Fibroblast of lung (primary cell): ENCODE measurements at regions not wholly inside any gene's neighbourhood (a gene's known extent, or its start where the extent isn't known, plus 50 kb on each side); places are given as distances from the start of the nearest gene placed in this dataset.
"Not testable (repeated sequence)": the region's sequence is repeated elsewhere in the genome, so short reads cannot be mapped to it uniquely, and the experiment has no call there.

Experiments used
- DNase-seq, 2 donors: peaks; one replicate each; pipeline versions ENCODE4 v3.0.0 to v3.0.0-alpha.2; 2010; ENCODE audit warnings: low read depth in 2 of 2
- H2AFZ ChIP-seq: 2 replicates; pipeline ENCODE4 v1.5.1; 2012; ENCODE audit warnings: low read length, control low read depth, inconsistent platforms
- H3K27ac ChIP-seq: 2 replicates; pipeline ENCODE4 v1.5.1; 2011; ENCODE audit warnings: low read length, control low read depth; ENCODE audit not compliant: insufficient read depth
- H3K27me3 ChIP-seq: 2 replicates; pipeline ENCODE4 v1.5.1; 2011; ENCODE audit warnings: mild to moderate bottlenecking, low read length; ENCODE audit not compliant: control insufficient read depth, insufficient read depth
- H3K36me3 ChIP-seq: 2 replicates; pipeline ENCODE4 v1.5.1; 2011; ENCODE audit warnings: low read length; ENCODE audit not compliant: control insufficient read depth, insufficient read depth
- H3K4me1 ChIP-seq: 2 replicates; pipeline ENCODE4 v1.5.1; 2011; ENCODE audit warnings: low read length; ENCODE audit not compliant: control insufficient read depth, insufficient read depth; ENCODE audit errors: extremely low read depth
- H3K4me2 ChIP-seq: 2 replicates; pipeline ENCODE4 v1.5.1; 2011; ENCODE audit warnings: low read length, control low read depth; ENCODE audit not compliant: insufficient read depth; ENCODE audit errors: extremely low read depth
- H3K4me3 ChIP-seq, 4 experiments: fragments of 200-600 bp in 1 of 4; sonication (generic) in 1 of 4; replicated peaks in 1 of 4; 2 replicates each; pipeline ENCODE4 v1.5.1; 2011 to 2016; ENCODE audit warnings: low read length in 4 of 4, low read depth in 3 of 4, mild to moderate bottlenecking in 3 of 4, control low read depth in 2 of 4, inconsistent platforms in 1 of 4, mixed read lengths in 1 of 4; ENCODE audit not compliant: insufficient read depth in 1 of 4; ENCODE audit errors: control extremely low read depth in 1 of 4
- H3K79me2 ChIP-seq: 2 replicates; pipeline ENCODE4 v1.5.1; 2012; ENCODE audit warnings: mild to moderate bottlenecking, low read length, inconsistent platforms; ENCODE audit not compliant: control insufficient read depth, insufficient read depth
- H3K9ac ChIP-seq: 2 replicates; pipeline ENCODE4 v1.5.1; 2011; ENCODE audit warnings: mild to moderate bottlenecking, low read length, control low read depth; ENCODE audit not compliant: insufficient read depth
- H3K9me3 ChIP-seq: 2 replicates; pipeline ENCODE4 v1.5.1; 2012; ENCODE audit warnings: low read depth, low read length; ENCODE audit not compliant: control insufficient read depth, insufficient read depth
- H4K20me1 ChIP-seq: 2 replicates; pipeline ENCODE4 v1.5.1; 2011; ENCODE audit warnings: low read length; ENCODE audit not compliant: control insufficient read depth, insufficient read depth; ENCODE audit errors: extremely low read depth
- EZH2 ChIP-seq: IDR thresholded peaks from 2 replicates; pipeline ENCODE4 v1.5.1; 2012; ENCODE audit warnings: low read length, control low read depth, mild to moderate bottlenecking; ENCODE audit errors: missing control alignments
- TF ChIP-seq, protein P1 (sequence below), 2 donors: IDR thresholded peaks in 1 of 2; conservative IDR thresholded peaks in 1 of 2; 1 replicate in 1 of 2; 2 replicates in 1 of 2; pipeline ENCODE4 v1.5.1; 2011 to 2012; ENCODE audit warnings: low read length in 2 of 2, control low read depth in 1 of 2, inconsistent platforms in 1 of 2, low read depth in 1 of 2, mild to moderate bottlenecking in 1 of 2

DNA sequence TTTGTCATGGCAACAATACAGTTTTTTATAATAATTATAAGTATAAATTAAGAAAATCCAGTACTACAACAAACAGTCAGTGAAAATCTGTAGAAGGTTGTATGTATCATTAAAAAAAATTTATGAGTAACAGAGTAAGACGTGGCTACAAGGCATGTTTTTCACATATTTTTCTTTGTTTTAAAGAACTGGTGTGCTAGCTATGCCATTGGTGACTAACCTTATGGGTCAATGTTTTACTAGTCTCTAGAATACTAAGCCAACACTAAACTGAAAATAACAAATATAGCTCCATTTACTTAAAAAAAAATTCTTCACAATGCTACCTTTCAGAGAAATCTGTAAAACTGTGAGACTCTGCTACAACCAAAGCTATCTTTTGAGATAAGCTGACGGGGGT is 261.5 kb downstream of the ADGRL2 start:
- H3K9me3 ChIP-seq, result no peaks in the 10 kb centered on the region
- TF ChIP-seq EZH2, result no peak
- TF ChIP-seq, protein P1, sequence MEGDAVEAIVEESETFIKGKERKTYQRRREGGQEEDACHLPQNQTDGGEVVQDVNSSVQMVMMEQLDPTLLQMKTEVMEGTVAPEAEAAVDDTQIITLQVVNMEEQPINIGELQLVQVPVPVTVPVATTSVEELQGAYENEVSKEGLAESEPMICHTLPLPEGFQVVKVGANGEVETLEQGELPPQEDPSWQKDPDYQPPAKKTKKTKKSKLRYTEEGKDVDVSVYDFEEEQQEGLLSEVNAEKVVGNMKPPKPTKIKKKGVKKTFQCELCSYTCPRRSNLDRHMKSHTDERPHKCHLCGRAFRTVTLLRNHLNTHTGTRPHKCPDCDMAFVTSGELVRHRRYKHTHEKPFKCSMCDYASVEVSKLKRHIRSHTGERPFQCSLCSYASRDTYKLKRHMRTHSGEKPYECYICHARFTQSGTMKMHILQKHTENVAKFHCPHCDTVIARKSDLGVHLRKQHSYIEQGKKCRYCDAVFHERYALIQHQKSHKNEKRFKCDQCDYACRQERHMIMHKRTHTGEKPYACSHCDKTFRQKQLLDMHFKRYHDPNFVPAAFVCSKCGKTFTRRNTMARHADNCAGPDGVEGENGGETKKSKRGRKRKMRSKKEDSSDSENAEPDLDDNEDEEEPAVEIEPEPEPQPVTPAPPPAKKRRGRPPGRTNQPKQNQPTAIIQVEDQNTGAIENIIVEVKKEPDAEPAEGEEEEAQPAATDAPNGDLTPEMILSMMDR (conservative IDR thresholded peaks at IDR 0.05 in 1 of 2, IDR thresholded peaks at IDR 0.05 in 1 of 2; ENCODE audit: low read depth in 1 of 2, low read length in 2 of 2), result no peak
- H3K27ac ChIP-seq, result no peak overlapping the region
- no peaks in the 10 kb centered on the region for H4K20me1 ChIP-seq
- H3K4me2 ChIP-seq, result no peak overlapping the region
- H3K9ac ChIP-seq, result no peak overlapping the region
- no peaks in the 10 kb centered on the region for H3K27me3 ChIP-seq
- H2AFZ ChIP-seq, result no peak overlapping the region
- H3K36me3 ChIP-seq, result no peaks in the 10 kb centered on the region
- H3K79me2 ChIP-seq, result no peaks in the 10 kb centered on the region
- no peak for DNase-seq
- no peak overlapping the region for H3K4me3 ChIP-seq
- no peaks in the 10 kb centered on the region for H3K4me1 ChIP-seq

DNA sequence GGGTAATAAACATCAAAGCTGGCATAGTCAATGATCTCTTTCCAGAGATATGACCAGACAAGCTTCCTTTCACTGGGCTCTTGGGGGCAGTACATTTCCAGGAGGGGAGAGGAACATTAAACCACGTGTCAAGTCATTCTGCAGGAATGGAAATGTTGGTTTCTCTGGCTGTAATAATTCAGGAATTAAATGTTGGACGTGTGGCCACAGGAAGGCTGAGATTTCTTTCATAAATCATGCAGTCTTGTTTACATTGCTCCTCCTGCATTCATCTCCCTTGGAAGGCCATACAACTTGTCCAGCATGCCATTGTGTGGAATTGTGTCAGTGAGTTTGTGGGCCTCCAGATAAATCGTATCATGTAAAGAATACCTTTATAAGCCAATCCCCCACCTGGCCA is 259.2 kb downstream of the ADGRL2 start:
- Histone ChIP-seq H3K36me3 (no peaks in the 10 kb centered on the region), H3K9ac (no peak overlapping the region), H4K20me1 (no peaks in the 10 kb centered on the region), H3K4me2 (no peak overlapping the region), H3K4me3 (no peak overlapping the region), H3K4me1 (no peaks in the 10 kb centered on the region), H3K9me3 (no peaks in the 10 kb centered on the region), H2AFZ (no peak overlapping the region), H3K27me3 (no peaks in the 10 kb centered on the region), H3K79me2 (no peaks in the 10 kb centered on the region), H3K27ac (no peak overlapping the region)
- TF ChIP-seq, protein P1 (conservative IDR thresholded peaks at IDR 0.05 in 1 of 2, IDR thresholded peaks at IDR 0.05 in 1 of 2; ENCODE audit: low read depth in 1 of 2, low read length in 2 of 2), result no peak
- TF ChIP-seq EZH2, result no peak
- peak; percentile 12 to 35 for DNase-seq

DNA sequence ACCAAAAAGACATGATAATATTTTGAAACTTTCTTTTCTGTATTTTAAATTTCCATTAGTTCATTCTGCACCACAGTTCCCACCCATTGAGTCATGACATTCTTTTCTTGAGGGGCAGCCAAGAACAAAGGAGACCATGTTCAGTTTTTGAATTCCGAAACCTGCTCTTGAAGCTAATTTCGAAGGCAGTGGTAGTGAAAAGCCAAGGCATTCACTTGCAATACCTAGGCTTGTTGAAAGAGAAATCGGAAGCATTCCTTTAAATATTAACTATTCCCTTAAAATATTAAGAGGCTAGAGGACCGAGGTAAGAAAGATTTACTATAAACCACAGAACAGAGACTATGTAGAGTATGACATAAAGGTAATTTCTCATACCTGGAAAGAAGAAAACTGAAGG is 256.3 kb downstream of the ADGRL2 start:
- Histone ChIP-seq H3K27me3 (no peaks in the 10 kb centered on the region), H3K4me3 (no peak overlapping the region), H2AFZ (no peak overlapping the region), H4K20me1 (no peaks in the 10 kb centered on the region), H3K4me1 (no peaks in the 10 kb centered on the region), H3K9me3 (no peaks in the 10 kb centered on the region), H3K9ac (no peak overlapping the region), H3K36me3 (no peaks in the 10 kb centered on the region), H3K79me2 (no peaks in the 10 kb centered on the region), H3K4me2 (no peak overlapping the region), H3K27ac (no peak overlapping the region)
- TF ChIP-seq, protein P1 (conservative IDR thresholded peaks at IDR 0.05 in 1 of 2, IDR thresholded peaks at IDR 0.05 in 1 of 2; ENCODE audit: low read depth in 1 of 2, low read length in 2 of 2), result no peak
- TF ChIP-seq EZH2, result no peak
- DNase-seq, result no peak

DNA sequence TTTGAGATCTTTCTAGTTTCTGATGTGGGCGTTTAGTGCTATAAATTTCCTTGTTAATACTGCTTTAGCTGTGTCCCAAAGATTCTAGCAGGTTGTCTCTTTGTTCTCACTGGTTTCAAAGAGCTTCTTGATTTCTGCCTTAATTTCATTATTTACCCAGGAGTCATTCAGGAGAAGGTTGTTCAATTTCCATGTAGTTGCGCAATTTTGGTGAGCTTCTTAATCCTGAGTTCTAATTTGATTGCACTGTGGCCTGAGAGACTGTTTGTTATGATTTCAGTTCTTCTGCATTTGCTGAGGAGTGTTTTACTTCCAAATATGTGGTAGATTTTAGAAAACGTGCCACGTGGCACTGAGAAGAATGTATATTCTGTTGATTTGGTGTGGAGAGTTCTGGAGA is 254.6 kb downstream of the ADGRL2 start:
- H3K9me3 ChIP-seq, H3K4me1 ChIP-seq, DNase-seq, H3K9ac ChIP-seq, H4K20me1 ChIP-seq, H3K4me2 ChIP-seq, H3K79me2 ChIP-seq, H3K27ac ChIP-seq, H2AFZ ChIP-seq, H3K4me3 ChIP-seq, H3K36me3 ChIP-seq, H3K27me3 ChIP-seq: not testable (repeated sequence)
